ENCODE measurements at regions not wholly inside any gene's neighbourhood (a gene's known extent, or its start where the extent isn't known, plus 50 kb on each side); places are given as distances from the start of the nearest gene placed in this dataset.

DNA sequence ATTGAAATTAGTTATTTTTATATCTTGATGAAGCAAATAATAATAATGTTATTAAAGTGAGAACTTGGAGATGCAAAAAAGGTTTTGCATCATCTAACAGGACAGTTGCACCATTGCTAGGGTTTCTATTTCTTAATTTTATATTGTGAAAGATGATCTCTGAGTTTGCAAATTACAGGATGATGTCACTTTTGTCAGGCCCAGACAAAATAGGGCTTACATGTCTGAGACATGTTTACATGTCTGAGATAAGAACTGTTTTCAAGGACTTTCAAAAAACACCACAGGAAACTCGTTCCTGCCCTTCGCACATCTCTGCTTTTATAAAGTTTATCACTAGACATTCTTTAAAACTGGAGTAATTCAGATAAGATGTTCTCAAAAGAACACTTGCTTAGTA, 1075.8 kb upstream of the MANEA start:
- no TSS peak for BruUV-seq (replicated peaks)
- CTCF ChIA-PET: no interaction called here

DNA sequence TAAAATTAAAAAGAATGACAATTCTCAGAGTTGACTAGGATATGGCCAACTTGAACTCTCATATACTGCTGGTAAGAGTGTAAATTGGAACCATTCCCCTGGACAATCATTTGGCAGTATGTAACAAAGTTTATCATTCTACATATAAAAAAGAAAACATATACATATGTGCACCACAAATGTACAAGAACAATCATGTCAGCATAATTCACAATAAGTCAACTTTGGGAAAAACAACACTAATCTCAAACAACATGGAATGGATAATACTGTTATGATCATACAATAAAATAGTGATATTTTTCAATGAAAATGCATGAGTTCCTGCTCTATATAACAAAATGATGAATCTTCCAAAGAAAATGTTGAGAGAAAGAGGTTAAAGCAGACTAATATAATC, 1078.7 kb upstream of the EPHA7 start:
- ChIA-PET RAD21 (ENCODE audit: low non-redundant PET in 1 of 2, low total read pairs in 2 of 2, uncharacterized antibody in 2 of 2, unreplicated experiment in 2 of 2) (no interaction called here), POLR2A (no interaction called here), CTCF (no interaction called here)
- no peak for TF ChIP-seq SP1 (IDR thresholded peaks at IDR 0.05; ENCODE audit: low read depth)
- no peak for TF ChIP-seq ZFX (IDR thresholded peaks at IDR 0.05)
- TF ChIP-seq, protein P1, sequence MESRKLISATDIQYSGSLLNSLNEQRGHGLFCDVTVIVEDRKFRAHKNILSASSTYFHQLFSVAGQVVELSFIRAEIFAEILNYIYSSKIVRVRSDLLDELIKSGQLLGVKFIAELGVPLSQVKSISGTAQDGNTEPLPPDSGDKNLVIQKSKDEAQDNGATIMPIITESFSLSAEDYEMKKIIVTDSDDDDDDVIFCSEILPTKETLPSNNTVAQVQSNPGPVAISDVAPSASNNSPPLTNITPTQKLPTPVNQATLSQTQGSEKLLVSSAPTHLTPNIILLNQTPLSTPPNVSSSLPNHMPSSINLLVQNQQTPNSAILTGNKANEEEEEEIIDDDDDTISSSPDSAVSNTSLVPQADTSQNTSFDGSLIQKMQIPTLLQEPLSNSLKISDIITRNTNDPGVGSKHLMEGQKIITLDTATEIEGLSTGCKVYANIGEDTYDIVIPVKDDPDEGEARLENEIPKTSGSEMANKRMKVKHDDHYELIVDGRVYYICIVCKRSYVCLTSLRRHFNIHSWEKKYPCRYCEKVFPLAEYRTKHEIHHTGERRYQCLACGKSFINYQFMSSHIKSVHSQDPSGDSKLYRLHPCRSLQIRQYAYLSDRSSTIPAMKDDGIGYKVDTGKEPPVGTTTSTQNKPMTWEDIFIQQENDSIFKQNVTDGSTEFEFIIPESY (IDR thresholded peaks at IDR 0.05; ENCODE audit: extremely low read depth, insufficient replicate concordance, low read length): no peak
- TF ChIP-seq, protein P2, sequence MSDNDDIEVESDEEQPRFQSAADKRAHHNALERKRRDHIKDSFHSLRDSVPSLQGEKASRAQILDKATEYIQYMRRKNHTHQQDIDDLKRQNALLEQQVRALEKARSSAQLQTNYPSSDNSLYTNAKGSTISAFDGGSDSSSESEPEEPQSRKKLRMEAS (IDR thresholded peaks at IDR 0.05): no peak
- TF ChIP-seq EGR1 (IDR thresholded peaks at IDR 0.05; ENCODE audit: low read depth): no peak
- no peak for TF ChIP-seq RAD21 (IDR thresholded peaks at IDR 0.05; ENCODE audit: low read depth)
- TF ChIP-seq EZH2phosphoT487 (IDR thresholded peaks at IDR 0.05; ENCODE audit: borderline replicate concordance): no peak
- TF ChIP-seq TCF7L2 (IDR thresholded peaks at IDR 0.05; ENCODE audit: borderline replicate concordance, extremely low read depth, insufficient read depth, insufficient read length): no peak
- no peak for TF ChIP-seq SRF (IDR thresholded peaks at IDR 0.05; ENCODE audit: low read depth)
- no peak for TF ChIP-seq JUND (IDR thresholded peaks at IDR 0.05)
- TF ChIP-seq CBX3 (IDR thresholded peaks at IDR 0.05; ENCODE audit: low read depth): no peak
- intact Hi-C loops (cut with micrococcal nuclease): no loop called here
- Histone ChIP-seq H3K27ac (ENCODE audit: low read depth, low read length) (no peak overlapping the region), H3K9me2 (ENCODE audit: insufficient read depth) (no peaks in the 10 kb centered on the region), H3K4me2 (ENCODE audit: low read length) (no peak overlapping the region), H3K4me3 (replicated peaks in 1 of 2; ENCODE audit: low read depth in 1 of 2, low read length in 2 of 2) (no peak overlapping the region), H4K20me1 (ENCODE audit: insufficient read depth) (no peaks in the 10 kb centered on the region), H3K79me2 (ENCODE audit: insufficient read depth, low read length) (no peaks in the 10 kb centered on the region), H3K36me3 (ENCODE audit: control insufficient read depth in 1 of 2, insufficient read depth in 2 of 2, low read length in 2 of 2) (no peaks in the 10 kb centered on the region), H3K9ac (ENCODE audit: low read length) (no peak overlapping the region), H2AFZ (ENCODE audit: low read depth, low read length, poor library complexity, severe bottlenecking) (no peak overlapping the region), H3K9me3 (ENCODE audit: control insufficient read depth in 1 of 2, insufficient read depth in 1 of 2, low read depth in 1 of 2, low read length in 2 of 2) (no peaks in the 10 kb centered on the region; a peak in 1 of 4 replicates), H3K4me1 (ENCODE audit: control insufficient read depth in 1 of 2, insufficient read depth in 2 of 2, low read length in 2 of 2) (no peaks in the 10 kb centered on the region), H3K27me3 (ENCODE audit: insufficient read depth, low read length) (no peaks in the 10 kb centered on the region)
- DNase-seq (ENCODE audit: low read depth, low spot score) (no peak), ATAC-seq (no peak)
- BruUV-seq (replicated peaks): no TSS peak

More for the DNA sequence above, 1075.8 kb upstream of the MANEA start:
- Histone ChIP-seq H3K4me3 (replicated peaks in 1 of 2; ENCODE audit: low read depth in 1 of 2, low read length in 2 of 2) (no peak overlapping the region), H3K4me2 (ENCODE audit: low read length) (no peak overlapping the region), H2AFZ (ENCODE audit: low read depth, low read length, poor library complexity, severe bottlenecking) (no peak overlapping the region), H3K9me2 (ENCODE audit: insufficient read depth) (no peaks in the 10 kb centered on the region), H3K4me1 (ENCODE audit: control insufficient read depth in 1 of 2, insufficient read depth in 2 of 2, low read length in 2 of 2) (no peaks in the 10 kb centered on the region), H3K9me3 (ENCODE audit: control insufficient read depth in 1 of 2, insufficient read depth in 1 of 2, low read depth in 1 of 2, low read length in 2 of 2) (no peaks in the 10 kb centered on the region; a peak in 1 of 4 replicates), H3K79me2 (ENCODE audit: insufficient read depth, low read length) (no peaks in the 10 kb centered on the region), H3K27me3 (ENCODE audit: insufficient read depth, low read length) (no peaks in the 10 kb centered on the region), H4K20me1 (ENCODE audit: insufficient read depth) (no peaks in the 10 kb centered on the region), H3K27ac (ENCODE audit: low read depth, low read length) (no peak overlapping the region), H3K9ac (ENCODE audit: low read length) (no peak overlapping the region), H3K36me3 (ENCODE audit: control insufficient read depth in 1 of 2, insufficient read depth in 2 of 2, low read length in 2 of 2) (no peaks in the 10 kb centered on the region)
- ATAC-seq (no peak), DNase-seq (ENCODE audit: low read depth, low spot score) (no peak)
- TF ChIP-seq SP1 (IDR thresholded peaks at IDR 0.05; ENCODE audit: low read depth) (no peak), SRF (IDR thresholded peaks at IDR 0.05; ENCODE audit: low read depth) (no peak), EZH2phosphoT487 (IDR thresholded peaks at IDR 0.05; ENCODE audit: borderline replicate concordance) (no peak), POLR2AphosphoS5 (IDR thresholded peaks at IDR 0.05; ENCODE audit: low read depth, low read length) (no peak), EGR1 (IDR thresholded peaks at IDR 0.05; ENCODE audit: low read depth) (no peak), ZFX (IDR thresholded peaks at IDR 0.05) (no peak)
- TF ChIP-seq, protein P3, sequence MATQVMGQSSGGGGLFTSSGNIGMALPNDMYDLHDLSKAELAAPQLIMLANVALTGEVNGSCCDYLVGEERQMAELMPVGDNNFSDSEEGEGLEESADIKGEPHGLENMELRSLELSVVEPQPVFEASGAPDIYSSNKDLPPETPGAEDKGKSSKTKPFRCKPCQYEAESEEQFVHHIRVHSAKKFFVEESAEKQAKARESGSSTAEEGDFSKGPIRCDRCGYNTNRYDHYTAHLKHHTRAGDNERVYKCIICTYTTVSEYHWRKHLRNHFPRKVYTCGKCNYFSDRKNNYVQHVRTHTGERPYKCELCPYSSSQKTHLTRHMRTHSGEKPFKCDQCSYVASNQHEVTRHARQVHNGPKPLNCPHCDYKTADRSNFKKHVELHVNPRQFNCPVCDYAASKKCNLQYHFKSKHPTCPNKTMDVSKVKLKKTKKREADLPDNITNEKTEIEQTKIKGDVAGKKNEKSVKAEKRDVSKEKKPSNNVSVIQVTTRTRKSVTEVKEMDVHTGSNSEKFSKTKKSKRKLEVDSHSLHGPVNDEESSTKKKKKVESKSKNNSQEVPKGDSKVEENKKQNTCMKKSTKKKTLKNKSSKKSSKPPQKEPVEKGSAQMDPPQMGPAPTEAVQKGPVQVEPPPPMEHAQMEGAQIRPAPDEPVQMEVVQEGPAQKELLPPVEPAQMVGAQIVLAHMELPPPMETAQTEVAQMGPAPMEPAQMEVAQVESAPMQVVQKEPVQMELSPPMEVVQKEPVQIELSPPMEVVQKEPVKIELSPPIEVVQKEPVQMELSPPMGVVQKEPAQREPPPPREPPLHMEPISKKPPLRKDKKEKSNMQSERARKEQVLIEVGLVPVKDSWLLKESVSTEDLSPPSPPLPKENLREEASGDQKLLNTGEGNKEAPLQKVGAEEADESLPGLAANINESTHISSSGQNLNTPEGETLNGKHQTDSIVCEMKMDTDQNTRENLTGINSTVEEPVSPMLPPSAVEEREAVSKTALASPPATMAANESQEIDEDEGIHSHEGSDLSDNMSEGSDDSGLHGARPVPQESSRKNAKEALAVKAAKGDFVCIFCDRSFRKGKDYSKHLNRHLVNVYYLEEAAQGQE (IDR thresholded peaks at IDR 0.05; ENCODE audit: low read depth): no peak
- POLR2A ChIA-PET: no interaction called here
- intact Hi-C loops (cut with micrococcal nuclease): no loop called here
- RAD21 ChIA-PET (ENCODE audit: low non-redundant PET in 1 of 2, low total read pairs in 2 of 2, uncharacterized antibody in 2 of 2, unreplicated experiment in 2 of 2): no interaction called here

Data from HCT116 (cell line).